HCT116 (cell line): ENCODE measurements at regions not wholly inside any gene's neighbourhood (a gene's known extent, or its start where the extent isn't known, plus 50 kb on each side); places are given as distances from the start of the nearest gene placed in this dataset.
"Not testable (repeated sequence)": the region's sequence is repeated elsewhere in the genome, so short reads cannot be mapped to it uniquely, and the experiment has no call there.

Source experiments
- ATAC-seq: fragments of 200-7000 bp; cut with Tn5 transposase; 2 replicates; pipeline ENCODE4 v1.9.1; 2020; ENCODE audit warnings: mild to moderate bottlenecking, moderate library complexity
- BruUV-seq: library from RNA; stranded (reverse); fragments of 400-500 nt; replicated peaks from 2 replicates; lab custom pipeline; 2021; lab: Mats Ljungman, UMichigan
- CTCF ChIA-PET: fragments of 300-600 bp; sonication (Branson Sonifier 250); formaldehyde crosslinking; loops from one replicate; lab custom pipeline; 2021; ENCODE audit warnings: antibody characterized with exemption; lab: Charles Lee
- POLR2A ChIA-PET: fragments of 300-600, 350-600 bp; sonication (Branson Sonifier 250); formaldehyde crosslinking; loops from one replicate; lab custom pipeline; 2021; ENCODE audit warnings: antibody characterized with exemption; lab: Charles Lee
- RAD21 ChIA-PET, 2 experiments: fragments of 300-600 bp; sonication (Branson Sonifier 250); formaldehyde crosslinking; loops; one replicate each; lab custom pipeline; 2023; ENCODE audit warnings: low total read pairs in 2 of 2; ENCODE audit not compliant: uncharacterized antibody in 2 of 2, unreplicated experiment in 2 of 2, low non-redundant PET in 1 of 2; lab: Charles Lee
- DNase-seq: peaks from one replicate; pipeline ENCODE4 v3.0.0-alpha.2; 2010; ENCODE audit warnings: low read depth, low spot score
- H2AFZ ChIP-seq: fragments of 200-600 bp; shearing (Covaris generic), sonication (generic); 2 replicates; pipeline ENCODE4 v1.6.1; 2017; ENCODE audit warnings: low read depth, mixed run types, mixed read lengths, antibody characterized with exemption, low read length; ENCODE audit not compliant: poor library complexity, severe bottlenecking
- H3K27ac ChIP-seq: 2 replicates; pipeline ENCODE4 v1.5.1; 2012; ENCODE audit warnings: low read depth, low read length
- H3K27me3 ChIP-seq: fragments of 200-600 bp; sonication (generic); 2 replicates; pipeline ENCODE4 v1.6.1; 2016; ENCODE audit warnings: mixed run types, low read length, mixed read lengths; ENCODE audit not compliant: insufficient read depth
- H3K36me3 ChIP-seq, 2 experiments: fragments of 200-500 bp in 1 of 2; fragments of 200-600 bp in 1 of 2; sonication (Bioruptor generic) in 1 of 2; sonication (generic) in 1 of 2; 2 replicates each; pipeline versions ENCODE4 v1.5.1 to v1.6.1; 2014 to 2016; ENCODE audit warnings: low read length in 2 of 2, inconsistent platforms in 1 of 2, mixed read lengths in 1 of 2, mixed run types in 1 of 2; ENCODE audit not compliant: insufficient read depth in 2 of 2, control insufficient read depth in 1 of 2
- H3K4me1 ChIP-seq, 2 experiments: fragments of 200-600 bp in 1 of 2; sonication (generic) in 1 of 2; 2 replicates each; pipeline versions ENCODE4 v1.5.1 to v1.6.1; 2012 to 2017; ENCODE audit warnings: low read length in 2 of 2, inconsistent platforms in 1 of 2, mild to moderate bottlenecking in 1 of 2, mixed read lengths in 1 of 2, mixed run types in 1 of 2, moderate library complexity in 1 of 2; ENCODE audit not compliant: insufficient read depth in 2 of 2, control insufficient read depth in 1 of 2
- H3K4me2 ChIP-seq: fragments of 200-600 bp; sonication (generic); 2 replicates; pipeline ENCODE4 v1.6.1; 2017; ENCODE audit warnings: mixed run types, low read length, mixed read lengths
- H3K4me3 ChIP-seq, 2 experiments: fragments of 200-600 bp in 1 of 2; sonication (generic) in 1 of 2; replicated peaks in 1 of 2; 2 replicates each; pipeline ENCODE4 v1.5.1; 2011 to 2016; ENCODE audit warnings: low read length in 2 of 2, control low read depth in 1 of 2, low read depth in 1 of 2, mild to moderate bottlenecking in 1 of 2, mixed read lengths in 1 of 2, mixed run types in 1 of 2
- H3K79me2 ChIP-seq: fragments of 200-600 bp; sonication (generic); 2 replicates; pipeline ENCODE4 v1.6.1; 2017; ENCODE audit warnings: mild to moderate bottlenecking, mixed run types, low read length, moderate library complexity, mixed read lengths; ENCODE audit not compliant: insufficient read depth
- H3K9ac ChIP-seq: fragments of 200-600 bp; sonication (generic); 2 replicates; pipeline ENCODE4 v1.6.1; 2016; ENCODE audit warnings: low read length, mixed read lengths
- H3K9me2 ChIP-seq: fragments of 200-600 bp; sonication (generic), shearing (Covaris generic); 2 replicates; pipeline ENCODE4 v1.6.1; 2017; ENCODE audit warnings: mixed run types, mild to moderate bottlenecking, moderate library complexity; ENCODE audit not compliant: insufficient read depth
- H3K9me3 ChIP-seq, 2 experiments: fragments of 200-500 bp in 1 of 2; fragments of 200-600 bp in 1 of 2; sonication (Bioruptor generic) in 1 of 2; sonication (generic) in 1 of 2; 2 replicates each; pipeline ENCODE4 v1.6.1; 2014 to 2017; ENCODE audit warnings: low read length in 2 of 2, mixed read lengths in 2 of 2, inconsistent platforms in 1 of 2, low read depth in 1 of 2, mild to moderate bottlenecking in 1 of 2, mixed run types in 1 of 2, moderate library complexity in 1 of 2; ENCODE audit not compliant: control insufficient read depth in 1 of 2, insufficient read depth in 1 of 2
- H4K20me1 ChIP-seq: fragments of 200-600 bp; sonication (generic), shearing (Covaris generic); 2 replicates; pipeline ENCODE4 v1.6.1; 2017; ENCODE audit warnings: mixed run types, mild to moderate bottlenecking, moderate library complexity; ENCODE audit not compliant: insufficient read depth
- CEBPB ChIP-seq: IDR thresholded peaks from 2 replicates; pipeline ENCODE4 v1.6.1; 2012; ENCODE audit warnings: low read depth
- CTCF ChIP-seq, 3 experiments: fragments of 200-600 bp in 1 of 3; sonication (generic) in 1 of 3; IDR thresholded peaks in 2 of 3; conservative IDR thresholded peaks in 1 of 3; 2 replicates each; pipeline ENCODE4 v1.5.1; 2012 to 2017; ENCODE audit warnings: low read depth in 2 of 3, low read length in 2 of 3, antibody characterized with exemption in 1 of 3, borderline replicate concordance in 1 of 3, control low read depth in 1 of 3, mild to moderate bottlenecking in 1 of 3, mixed read lengths in 1 of 3, mixed run types in 1 of 3, moderate library complexity in 1 of 3; ENCODE audit not compliant: insufficient read depth in 1 of 3
- EZH2 ChIP-seq: fragments of 200-600 bp; sonication (generic); IDR thresholded peaks from 2 replicates; pipeline ENCODE4 v1.6.1; 2017; ENCODE audit warnings: antibody characterized with exemption, mixed run types
- FOSL1 ChIP-seq: IDR thresholded peaks from 2 replicates; pipeline ENCODE4 v1.6.1; 2012; ENCODE audit warnings: low read depth
- JUND ChIP-seq: IDR thresholded peaks from 2 replicates; pipeline ENCODE4 v1.6.1; 2012
- MAX ChIP-seq: IDR thresholded peaks from 2 replicates; pipeline ENCODE4 v1.6.1; 2012
- POLR2AphosphoS5 ChIP-seq: IDR thresholded peaks from 2 replicates; pipeline ENCODE4 v1.6.1; 2011; ENCODE audit warnings: mild to moderate bottlenecking, low read depth, low read length, moderate library complexity
- RAD21 ChIP-seq: IDR thresholded peaks from 2 replicates; pipeline ENCODE4 v1.6.1; 2012; ENCODE audit warnings: low read depth, mild to moderate bottlenecking
- TCF7L2 ChIP-seq: IDR thresholded peaks from 2 replicates; pipeline ENCODE4 v1.7.0; 2011; ENCODE audit warnings: borderline replicate concordance, inconsistent platforms; ENCODE audit not compliant: insufficient read depth, insufficient read length; ENCODE audit errors: extremely low read depth
- YY1 ChIP-seq: IDR thresholded peaks from 2 replicates; pipeline ENCODE4 v1.6.1; 2011; ENCODE audit warnings: low read length, low read depth, moderate library complexity, mild to moderate bottlenecking; ENCODE audit not compliant: insufficient replicate concordance; ENCODE audit errors: extremely low read depth
- ZFX ChIP-seq: fragments of 450-650 bp; IDR thresholded peaks from 2 replicates; pipeline ENCODE4 v1.6.1; 2017
- intact Hi-C: fragments of 100-400 bp; cut with micrococcal nuclease; formaldehyde crosslinking; loops from 2 replicates; pipeline ENCODE4 v1.10.0; 2022

GRCh38 chr12:74403221-74403470 lies 134.5 kb upstream of the ATXN7L3B start:
- H3K36me3 ChIP-seq, H3K79me2 ChIP-seq, H4K20me1 ChIP-seq, DNase-seq, BruUV-seq, H2AFZ ChIP-seq, RAD21 ChIA-PET, H3K9me2 ChIP-seq, H3K9me3 ChIP-seq, CTCF ChIA-PET, H3K27me3 ChIP-seq: not testable (repeated sequence)
- ATAC-seq: peak; percentile 4; the same call in 1 of the 2 replicates
- Histone ChIP-seq H3K4me1 (peaks cover 31 to 49% of the 10 kb centered on the region in 2 experiments; a peak in 3 of 4 replicates), H3K4me3 (peak overlapping the region; percentile 34 to 43), H3K27ac (peak overlapping the region; percentile 87), H3K4me2 (peak overlapping the region; percentile 63), H3K9ac (peak overlapping the region; percentile 59)
- intact Hi-C loops: loop anchor here (2.0 kb wide), 1 partner anchor 68 kb away; no protein-coding TSS in a partner anchor
- POLR2A ChIA-PET: interaction anchor here (1.5 to 2.0 kb wide), 2 partner anchors 17 to 82 kb away, joined by 4 read pairs; no protein-coding TSS in a partner anchor
- TF ChIP-seq RAD21: 0 out of 2 replicates have a peak, but pooled peaks have one; percentile 8

- no peaks in the 10 kb centered on the region for H3K36me3 ChIP-seq
- no peak overlapping the region for H3K4me2 ChIP-seq
- peaks cover 9 to 17% of the 10 kb centered on the region in 2 experiments; a peak in 2 of 4 replicates for H3K4me1 ChIP-seq
- no peak for ATAC-seq
- no peak overlapping the region for H3K9ac ChIP-seq
- H3K27ac ChIP-seq: no peak overlapping the region
- intact Hi-C loops: no loop called here
- H3K9me3 ChIP-seq: no peaks in the 10 kb centered on the region
- TF ChIP-seq POLR2AphosphoS5: no peak
- TF ChIP-seq TCF7L2: no peak
- no peak for TF ChIP-seq FOSL1
- no peak for TF ChIP-seq MAX
- TF ChIP-seq JUND: no peak
- TF ChIP-seq ZFX: no peak
- TF ChIP-seq YY1: no peak
- TF ChIP-seq CEBPB: no peak
- TF ChIP-seq EZH2: no peak
- TF ChIP-seq CTCF (IDR thresholded peaks at IDR 0.05 in 2 of 3, conservative IDR thresholded peaks at IDR 0.05 in 1 of 3; ENCODE audit: borderline replicate concordance in 1 of 3, insufficient read depth in 1 of 3, low read depth in 2 of 3, low read length in 2 of 3): no peak
- TF ChIP-seq RAD21: no peak
- DNase-seq: no peak
- ChIA-PET CTCF (no interaction called here), POLR2A (no interaction called here), RAD21 (no interaction called here)
- BruUV-seq: no TSS peak
- no peak overlapping the region for H3K4me3 ChIP-seq
- H3K79me2 ChIP-seq: no peaks in the 10 kb centered on the region
- H3K9me2 ChIP-seq: no peaks in the 10 kb centered on the region
- H3K27me3 ChIP-seq: no peaks in the 10 kb centered on the region
- H4K20me1 ChIP-seq: no peaks in the 10 kb centered on the region
- peak overlapping the region; percentile 73 for H2AFZ ChIP-seq
Observed at GRCh38 chr12:74408601-74409166, 129.0 kb upstream of the ATXN7L3B start.
